ENCODE measurements at regions not wholly inside any gene's neighbourhood (a gene's known extent, or its start where the extent isn't known, plus 50 kb on each side); places are given as distances from the start of the nearest gene placed in this dataset.

DNA sequence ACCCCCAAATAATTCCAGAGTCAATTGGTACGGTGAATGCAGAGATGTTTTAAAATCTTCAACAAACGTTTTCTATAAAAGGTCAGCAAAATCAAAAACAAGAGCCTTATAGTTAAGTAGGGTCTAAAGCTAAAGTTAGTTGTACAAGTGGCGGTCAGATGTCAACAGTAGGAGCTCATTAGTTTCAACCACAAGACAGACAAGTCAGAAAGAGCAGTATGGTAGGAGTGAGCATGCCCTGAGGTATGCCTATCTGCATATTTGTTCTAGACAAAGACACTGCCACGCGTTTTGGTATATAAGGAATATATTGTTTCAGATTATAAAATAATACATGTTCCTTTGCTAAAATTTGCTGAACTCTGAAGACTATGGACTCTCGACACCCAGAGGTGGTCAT is 431.5 kb upstream of the KIF2B start:
- TF ChIP-seq, protein P1, sequence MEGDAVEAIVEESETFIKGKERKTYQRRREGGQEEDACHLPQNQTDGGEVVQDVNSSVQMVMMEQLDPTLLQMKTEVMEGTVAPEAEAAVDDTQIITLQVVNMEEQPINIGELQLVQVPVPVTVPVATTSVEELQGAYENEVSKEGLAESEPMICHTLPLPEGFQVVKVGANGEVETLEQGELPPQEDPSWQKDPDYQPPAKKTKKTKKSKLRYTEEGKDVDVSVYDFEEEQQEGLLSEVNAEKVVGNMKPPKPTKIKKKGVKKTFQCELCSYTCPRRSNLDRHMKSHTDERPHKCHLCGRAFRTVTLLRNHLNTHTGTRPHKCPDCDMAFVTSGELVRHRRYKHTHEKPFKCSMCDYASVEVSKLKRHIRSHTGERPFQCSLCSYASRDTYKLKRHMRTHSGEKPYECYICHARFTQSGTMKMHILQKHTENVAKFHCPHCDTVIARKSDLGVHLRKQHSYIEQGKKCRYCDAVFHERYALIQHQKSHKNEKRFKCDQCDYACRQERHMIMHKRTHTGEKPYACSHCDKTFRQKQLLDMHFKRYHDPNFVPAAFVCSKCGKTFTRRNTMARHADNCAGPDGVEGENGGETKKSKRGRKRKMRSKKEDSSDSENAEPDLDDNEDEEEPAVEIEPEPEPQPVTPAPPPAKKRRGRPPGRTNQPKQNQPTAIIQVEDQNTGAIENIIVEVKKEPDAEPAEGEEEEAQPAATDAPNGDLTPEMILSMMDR (IDR thresholded peaks at IDR 0.05; ENCODE audit: insufficient read depth in 1 of 2, low read depth in 1 of 2, low read length in 1 of 2, severe bottlenecking in 1 of 2, unreplicated experiment in 1 of 2), result no peak
- no peaks in the 10 kb centered on the region for H3K36me3 ChIP-seq (ENCODE audit: control insufficient read depth, insufficient read depth, low read length)
- Mint-ChIP-seq H3K4me1 (ENCODE audit: low read depth, unreplicated experiment) (no peaks in the 10 kb centered on the region), H3K9me3 (ENCODE audit: unreplicated experiment) (no peaks in the 10 kb centered on the region), H3K27me3 (ENCODE audit: insufficient read depth, unreplicated experiment) (peaks cover 3% of the 10 kb centered on the region), H3K4me3 (ENCODE audit: unreplicated experiment) (no peak overlapping the region), H3K36me3 (ENCODE audit: insufficient read depth, unreplicated experiment) (no peaks in the 10 kb centered on the region), H3K27ac (ENCODE audit: unreplicated experiment) (no peak overlapping the region)
- BruUV-seq (replicated peaks), result no TSS peak
- no peak overlapping the region for H3K4me3 ChIP-seq (ENCODE audit: low read depth, low read length)
- H3K4me1 ChIP-seq, result no peaks in the 10 kb centered on the region
- H3K27me3 ChIP-seq (replicated peaks; ENCODE audit: control insufficient read depth, insufficient read depth, low read length), result no peaks in the 10 kb centered on the region
- H3K9me3 ChIP-seq, result no peaks in the 10 kb centered on the region
- CTCF ChIA-PET, result no interaction called here
- no peak for DNase-seq
- POLR2A ChIA-PET, result no interaction called here
- intact Hi-C loops (cut with micrococcal nuclease; ENCODE audit: unreplicated experiment), result no loop called here

DNA sequence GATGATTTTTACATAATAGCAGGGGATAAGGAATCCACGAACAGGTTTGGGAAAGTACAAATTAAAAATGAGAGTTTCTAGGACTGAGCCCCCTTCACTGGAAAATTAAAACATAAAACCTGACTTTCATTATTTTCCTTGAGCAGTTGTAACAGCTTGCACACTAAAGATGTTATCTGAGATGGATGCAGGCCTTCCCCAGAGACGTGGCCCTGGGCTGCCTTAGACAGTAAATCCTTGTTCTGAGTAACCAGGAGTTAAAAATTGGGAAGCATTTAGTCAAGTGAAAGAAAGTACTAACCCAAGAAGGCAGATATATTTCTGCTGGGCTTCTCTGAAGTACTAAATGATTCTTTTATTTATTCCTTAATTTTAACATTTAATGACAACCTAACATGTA is 432.2 kb upstream of the KIF2B start:
- Mint-ChIP-seq H3K9me3 (ENCODE audit: unreplicated experiment) (no peaks in the 10 kb centered on the region), H3K36me3 (ENCODE audit: insufficient read depth, unreplicated experiment) (no peaks in the 10 kb centered on the region), H3K27me3 (ENCODE audit: insufficient read depth, unreplicated experiment) (peaks cover 3% of the 10 kb centered on the region), H3K4me3 (ENCODE audit: unreplicated experiment) (no peak overlapping the region), H3K4me1 (ENCODE audit: low read depth, unreplicated experiment) (no peaks in the 10 kb centered on the region), H3K27ac (ENCODE audit: unreplicated experiment) (no peak overlapping the region)
- no peaks in the 10 kb centered on the region for H3K36me3 ChIP-seq (ENCODE audit: control insufficient read depth, insufficient read depth, low read length)
- no TSS peak for BruUV-seq (replicated peaks)
- ChIA-PET POLR2A (no interaction called here), CTCF (no interaction called here)
- H3K27me3 ChIP-seq (replicated peaks; ENCODE audit: control insufficient read depth, insufficient read depth, low read length), result no peaks in the 10 kb centered on the region
- TF ChIP-seq, protein P1 (IDR thresholded peaks at IDR 0.05; ENCODE audit: insufficient read depth in 1 of 2, low read depth in 1 of 2, low read length in 1 of 2, severe bottlenecking in 1 of 2, unreplicated experiment in 1 of 2), result no peak
- H3K9me3 ChIP-seq, result no peaks in the 10 kb centered on the region
- DNase-seq, result no peak
- H3K4me3 ChIP-seq (ENCODE audit: low read depth, low read length), result no peak overlapping the region
- no peaks in the 10 kb centered on the region for H3K4me1 ChIP-seq
- intact Hi-C loops (cut with micrococcal nuclease; ENCODE audit: unreplicated experiment), result no loop called here

DNA sequence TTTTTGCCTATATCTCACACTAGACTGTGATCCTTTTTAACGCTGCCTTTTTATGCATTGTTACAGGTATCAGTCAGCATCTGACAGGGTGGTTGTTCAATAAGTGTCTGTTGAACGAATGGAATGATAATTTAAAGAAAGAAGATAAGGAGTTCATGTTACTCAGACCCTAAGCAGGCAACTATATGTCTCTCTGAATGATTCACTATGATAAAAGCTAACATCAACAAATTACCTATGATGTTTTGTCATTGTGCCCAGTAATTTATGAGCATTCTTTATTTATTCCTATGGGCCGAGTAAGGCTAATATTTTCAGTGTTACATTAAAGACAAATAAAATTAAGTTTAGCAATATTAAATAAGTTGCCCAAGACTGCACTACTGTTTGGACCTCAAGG is 435.0 kb upstream of the KIF2B start:
- H3K4me3 Mint-ChIP-seq (ENCODE audit: unreplicated experiment), result no peak overlapping the region
- no peaks in the 10 kb centered on the region for H3K4me1 ChIP-seq
- no peak for DNase-seq
- peaks cover 3% of the 10 kb centered on the region for H3K27me3 Mint-ChIP-seq (ENCODE audit: insufficient read depth, unreplicated experiment)
- no peaks in the 10 kb centered on the region for H3K36me3 ChIP-seq (ENCODE audit: control insufficient read depth, insufficient read depth, low read length)
- H3K27me3 ChIP-seq (replicated peaks; ENCODE audit: control insufficient read depth, insufficient read depth, low read length), result no peaks in the 10 kb centered on the region
- H3K36me3 Mint-ChIP-seq (ENCODE audit: insufficient read depth, unreplicated experiment), result no peaks in the 10 kb centered on the region
- H3K9me3 Mint-ChIP-seq (ENCODE audit: unreplicated experiment), result no peaks in the 10 kb centered on the region
- ChIA-PET CTCF (no interaction called here), POLR2A (no interaction called here)
- H3K27ac Mint-ChIP-seq (ENCODE audit: unreplicated experiment), result no peak overlapping the region
- intact Hi-C loops (cut with micrococcal nuclease; ENCODE audit: unreplicated experiment), result no loop called here
- BruUV-seq (replicated peaks), result no TSS peak
- H3K4me1 Mint-ChIP-seq (ENCODE audit: low read depth, unreplicated experiment), result no peaks in the 10 kb centered on the region
- TF ChIP-seq, protein P1 (IDR thresholded peaks at IDR 0.05; ENCODE audit: insufficient read depth in 1 of 2, low read depth in 1 of 2, low read length in 1 of 2, severe bottlenecking in 1 of 2, unreplicated experiment in 1 of 2), result no peak
- H3K4me3 ChIP-seq (ENCODE audit: low read depth, low read length), result no peak overlapping the region
- no peaks in the 10 kb centered on the region for H3K9me3 ChIP-seq

Measured in Caco-2 (cell line).